ENCODE measurements at regions not wholly inside any gene's neighbourhood (a gene's known extent, or its start where the extent isn't known, plus 50 kb on each side); places are given as distances from the start of the nearest gene placed in this dataset.

- no peaks in the 10 kb centered on the region for H4K20me1 ChIP-seq (replicated peaks; ENCODE audit: insufficient read depth)
- no peaks in the 10 kb centered on the region for H3K9me2 ChIP-seq (ENCODE audit: insufficient read depth)
- peaks cover 18% of the 10 kb centered on the region for H3K27me3 Mint-ChIP-seq (ENCODE audit: insufficient read depth, low read depth, poor library complexity)
- peak overlapping the region; percentile 99 for H3K27ac Mint-ChIP-seq
- ATAC-seq (peak; percentile 100), DNase-seq (ENCODE audit: low spot score) (peak; percentile 97)
- peak overlapping the region; percentile 55 for H3K4me3 Mint-ChIP-seq
- H3K4me1 Mint-ChIP-seq = peaks cover 44% of the 10 kb centered on the region
- TF ChIP-seq, protein P1, sequence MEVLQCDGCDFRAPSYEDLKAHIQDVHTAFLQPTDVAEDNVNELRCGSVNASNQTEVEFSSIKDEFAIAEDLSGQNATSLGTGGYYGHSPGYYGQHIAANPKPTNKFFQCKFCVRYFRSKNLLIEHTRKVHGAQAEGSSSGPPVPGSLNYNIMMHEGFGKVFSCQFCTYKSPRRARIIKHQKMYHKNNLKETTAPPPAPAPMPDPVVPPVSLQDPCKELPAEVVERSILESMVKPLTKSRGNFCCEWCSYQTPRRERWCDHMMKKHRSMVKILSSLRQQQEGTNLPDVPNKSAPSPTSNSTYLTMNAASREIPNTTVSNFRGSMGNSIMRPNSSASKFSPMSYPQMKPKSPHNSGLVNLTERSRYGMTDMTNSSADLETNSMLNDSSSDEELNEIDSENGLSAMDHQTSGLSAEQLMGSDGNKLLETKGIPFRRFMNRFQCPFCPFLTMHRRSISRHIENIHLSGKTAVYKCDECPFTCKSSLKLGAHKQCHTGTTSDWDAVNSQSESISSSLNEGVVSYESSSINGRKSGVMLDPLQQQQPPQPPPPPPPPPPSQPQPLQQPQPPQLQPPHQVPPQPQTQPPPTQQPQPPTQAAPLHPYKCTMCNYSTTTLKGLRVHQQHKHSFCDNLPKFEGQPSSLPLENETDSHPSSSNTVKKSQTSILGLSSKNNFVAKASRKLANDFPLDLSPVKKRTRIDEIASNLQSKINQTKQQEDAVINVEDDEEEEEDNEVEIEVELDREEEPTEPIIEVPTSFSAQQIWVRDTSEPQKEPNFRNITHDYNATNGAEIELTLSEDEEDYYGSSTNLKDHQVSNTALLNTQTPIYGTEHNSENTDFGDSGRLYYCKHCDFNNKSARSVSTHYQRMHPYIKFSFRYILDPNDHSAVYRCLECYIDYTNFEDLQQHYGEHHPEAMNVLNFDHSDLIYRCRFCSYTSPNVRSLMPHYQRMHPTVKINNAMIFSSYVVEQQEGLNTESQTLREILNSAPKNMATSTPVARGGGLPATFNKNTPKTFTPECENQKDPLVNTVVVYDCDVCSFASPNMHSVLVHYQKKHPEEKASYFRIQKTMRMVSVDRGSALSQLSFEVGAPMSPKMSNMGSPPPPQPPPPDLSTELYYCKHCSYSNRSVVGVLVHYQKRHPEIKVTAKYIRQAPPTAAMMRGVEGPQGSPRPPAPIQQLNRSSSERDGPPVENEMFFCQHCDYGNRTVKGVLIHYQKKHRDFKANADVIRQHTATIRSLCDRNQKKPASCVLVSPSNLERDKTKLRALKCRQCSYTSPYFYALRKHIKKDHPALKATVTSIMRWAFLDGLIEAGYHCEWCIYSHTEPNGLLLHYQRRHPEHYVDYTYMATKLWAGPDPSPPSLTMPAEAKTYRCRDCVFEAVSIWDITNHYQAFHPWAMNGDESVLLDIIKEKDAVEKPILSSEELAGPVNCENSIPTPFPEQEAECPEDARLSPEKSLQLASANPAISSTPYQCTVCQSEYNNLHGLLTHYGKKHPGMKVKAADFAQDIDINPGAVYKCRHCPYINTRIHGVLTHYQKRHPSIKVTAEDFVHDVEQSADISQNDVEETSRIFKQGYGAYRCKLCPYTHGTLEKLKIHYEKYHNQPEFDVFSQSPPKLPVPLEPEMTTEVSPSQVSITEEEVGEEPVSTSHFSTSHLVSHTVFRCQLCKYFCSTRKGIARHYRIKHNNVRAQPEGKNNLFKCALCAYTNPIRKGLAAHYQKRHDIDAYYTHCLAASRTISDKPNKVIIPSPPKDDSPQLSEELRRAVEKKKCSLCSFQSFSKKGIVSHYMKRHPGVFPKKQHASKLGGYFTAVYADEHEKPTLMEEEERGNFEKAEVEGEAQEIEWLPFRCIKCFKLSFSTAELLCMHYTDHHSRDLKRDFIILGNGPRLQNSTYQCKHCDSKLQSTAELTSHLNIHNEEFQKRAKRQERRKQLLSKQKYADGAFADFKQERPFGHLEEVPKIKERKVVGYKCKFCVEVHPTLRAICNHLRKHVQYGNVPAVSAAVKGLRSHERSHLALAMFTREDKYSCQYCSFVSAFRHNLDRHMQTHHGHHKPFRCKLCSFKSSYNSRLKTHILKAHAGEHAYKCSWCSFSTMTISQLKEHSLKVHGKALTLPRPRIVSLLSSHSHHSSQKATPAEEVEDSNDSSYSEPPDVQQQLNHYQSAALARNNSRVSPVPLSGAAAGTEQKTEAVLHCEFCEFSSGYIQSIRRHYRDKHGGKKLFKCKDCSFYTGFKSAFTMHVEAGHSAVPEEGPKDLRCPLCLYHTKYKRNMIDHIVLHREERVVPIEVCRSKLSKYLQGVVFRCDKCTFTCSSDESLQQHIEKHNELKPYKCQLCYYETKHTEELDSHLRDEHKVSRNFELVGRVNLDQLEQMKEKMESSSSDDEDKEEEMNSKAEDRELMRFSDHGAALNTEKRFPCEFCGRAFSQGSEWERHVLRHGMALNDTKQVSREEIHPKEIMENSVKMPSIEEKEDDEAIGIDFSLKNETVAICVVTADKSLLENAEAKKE (CRISPR knock-in tag; IDR thresholded peaks at IDR 0.05) = no peak
- TF ChIP-seq NANOG (IDR thresholded peaks at IDR 0.05; ENCODE audit: borderline replicate concordance) = 0 out of 2 replicates have a peak, but pooled peaks have one; percentile 4
- TF ChIP-seq, protein P2, sequence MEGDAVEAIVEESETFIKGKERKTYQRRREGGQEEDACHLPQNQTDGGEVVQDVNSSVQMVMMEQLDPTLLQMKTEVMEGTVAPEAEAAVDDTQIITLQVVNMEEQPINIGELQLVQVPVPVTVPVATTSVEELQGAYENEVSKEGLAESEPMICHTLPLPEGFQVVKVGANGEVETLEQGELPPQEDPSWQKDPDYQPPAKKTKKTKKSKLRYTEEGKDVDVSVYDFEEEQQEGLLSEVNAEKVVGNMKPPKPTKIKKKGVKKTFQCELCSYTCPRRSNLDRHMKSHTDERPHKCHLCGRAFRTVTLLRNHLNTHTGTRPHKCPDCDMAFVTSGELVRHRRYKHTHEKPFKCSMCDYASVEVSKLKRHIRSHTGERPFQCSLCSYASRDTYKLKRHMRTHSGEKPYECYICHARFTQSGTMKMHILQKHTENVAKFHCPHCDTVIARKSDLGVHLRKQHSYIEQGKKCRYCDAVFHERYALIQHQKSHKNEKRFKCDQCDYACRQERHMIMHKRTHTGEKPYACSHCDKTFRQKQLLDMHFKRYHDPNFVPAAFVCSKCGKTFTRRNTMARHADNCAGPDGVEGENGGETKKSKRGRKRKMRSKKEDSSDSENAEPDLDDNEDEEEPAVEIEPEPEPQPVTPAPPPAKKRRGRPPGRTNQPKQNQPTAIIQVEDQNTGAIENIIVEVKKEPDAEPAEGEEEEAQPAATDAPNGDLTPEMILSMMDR (conservative IDR thresholded peaks at IDR 0.05; ENCODE audit: low read depth in 2 of 2) = no peak
- TF ChIP-seq ZNF331 (CRISPR knock-in tag; IDR thresholded peaks at IDR 0.05; ENCODE audit: low read depth) = no peak
- TF ChIP-seq CREB1 (CRISPR knock-in tag; IDR thresholded peaks at IDR 0.05; ENCODE audit: low read depth) = peak; percentile 32; the same call in 1 of the 2 replicates
- TF ChIP-seq POLR2AphosphoS5 (IDR thresholded peaks at IDR 0.05; ENCODE audit: low read depth) = peak; percentile 62
- TF ChIP-seq ZNF114 (CRISPR knock-in tag; IDR thresholded peaks at IDR 0.05) = no peak
- H3K4me2 ChIP-seq = peak overlapping the region; percentile 67
- peak overlapping the region; percentile 19 for H3K4me3 ChIP-seq
- no peaks in the 10 kb centered on the region for H3K27me3 ChIP-seq (ENCODE audit: insufficient read depth)
- H3K27ac ChIP-seq (ENCODE audit: low read depth) = peak overlapping the region; percentile 94
- H3K36me3 ChIP-seq (ENCODE audit: insufficient read depth) = no peaks in the 10 kb centered on the region
- no peaks in the 10 kb centered on the region for H3K36me3 Mint-ChIP-seq (ENCODE audit: low read depth)
- no peaks in the 10 kb centered on the region for H3K9me3 Mint-ChIP-seq
- peaks cover 37% of the 10 kb centered on the region for H3K4me1 ChIP-seq (ENCODE audit: insufficient read depth)
- 0 out of 2 replicates have a peak, but pooled peaks cover 11% of the 10 kb centered on the region for H3F3A ChIP-seq (replicated peaks; ENCODE audit: low read depth)
- H2AFZ ChIP-seq = no peak overlapping the region
- no peaks in the 10 kb centered on the region for H3K79me2 ChIP-seq (replicated peaks; ENCODE audit: insufficient read depth)
These were observed 68.3 kb upstream of the CHD2 start for GRCh38 chr15:92831655-92832328.

Measured in GM23338 (cell line).